Peyer's patch (tissue), 4 donors: ENCODE measurements at regions not wholly inside any gene's neighbourhood (a gene's known extent, or its start where the extent isn't known, plus 50 kb on each side); places are given as distances from the start of the nearest gene placed in this dataset.
"Not testable (repeated sequence)": the region's sequence is repeated elsewhere in the genome, so short reads cannot be mapped to it uniquely, and the experiment has no call there.

ENCODE experiments used
- DNase-seq, 3 donors: peaks; one replicate each; pipeline ENCODE4 v3.0.0-alpha.2; 2017 to 2019
- H3K27ac ChIP-seq, 4 donors: fragments of 200-600 bp; sonication (generic); one replicate each; pipeline ENCODE4 v1.5.1; 2016 to 2019
- H3K27me3 ChIP-seq, 2 donors: fragments of 200-600 bp; sonication (generic); one replicate each; pipeline ENCODE4 v1.5.1; 2019
- H3K36me3 ChIP-seq, 3 donors: fragments of 200-600 bp; sonication (generic); one replicate each; pipeline ENCODE4 v1.5.1; 2016 to 2019
- H3K4me1 ChIP-seq, 4 donors: fragments of 200-600 bp; sonication (generic); one replicate each; pipeline ENCODE4 v1.5.1; 2016 to 2019
- H3K4me3 ChIP-seq, 4 donors: fragments of 200-600 bp; sonication (generic); 1 replicate in 3 of 4; 2 replicates in 1 of 4; pipeline ENCODE4 v1.5.1; 2016 to 2019; ENCODE audit warnings: mild to moderate bottlenecking in 1 of 4
- H3K9me3 ChIP-seq, 4 donors: fragments of 200-600 bp; sonication (generic); one replicate each; pipeline ENCODE4 v1.5.1; 2016 to 2019; ENCODE audit warnings: mild to moderate bottlenecking in 1 of 4
- CTCF ChIP-seq, 6 experiments: fragments of 450-650 bp in 4 of 6; fragments of 200-600 bp in 2 of 6; sonication (generic) in 1 of 6; IDR thresholded peaks; one replicate each; pipeline ENCODE4 v1.5.1; 2017 to 2019; ENCODE audit warnings: antibody characterized with exemption in 6 of 6, mild to moderate bottlenecking in 3 of 6, moderate library complexity in 1 of 6
- POLR2A ChIP-seq, 2 donors: fragments of 450-650 bp; IDR thresholded peaks; one replicate each; pipeline ENCODE4 v1.5.1; 2017; ENCODE audit warnings: antibody characterized with exemption in 2 of 2, mild to moderate bottlenecking in 2 of 2, moderate library complexity in 2 of 2

- TF ChIP-seq CTCF (IDR thresholded peaks at IDR 0.05): no peak
- no peak for TF ChIP-seq POLR2A (IDR thresholded peaks at IDR 0.05)
- Histone ChIP-seq H3K36me3 (no peaks in the 10 kb centered on the region), H3K4me1 (no peaks in the 10 kb centered on the region), H3K27ac (no peak overlapping the region), H3K4me3 (no peak overlapping the region), H3K27me3 (no peaks in the 10 kb centered on the region), H3K9me3 (no peaks in the 10 kb centered on the region)
- DNase-seq: no peak
These were observed 387.0 kb upstream of the KCND2 start for GRCh38 chr7:119886007-119886406.

- DNase-seq, H3K4me1 ChIP-seq, H3K36me3 ChIP-seq, H3K4me3 ChIP-seq, H3K9me3 ChIP-seq, H3K27ac ChIP-seq, H3K27me3 ChIP-seq: not testable (repeated sequence)
These were observed 386.4 kb upstream of the KCND2 start for GRCh38 chr7:119886525-119886924.

- Histone ChIP-seq H3K36me3 (no peaks in the 10 kb centered on the region), H3K4me1 (no peaks in the 10 kb centered on the region), H3K27ac (no peak overlapping the region), H3K9me3 (no peaks in the 10 kb centered on the region), H3K4me3 (no peak overlapping the region), H3K27me3 (no peaks in the 10 kb centered on the region)
- no peak for TF ChIP-seq CTCF (IDR thresholded peaks at IDR 0.05)
- no peak for TF ChIP-seq POLR2A (IDR thresholded peaks at IDR 0.05)
- DNase-seq: no peak
These were observed 384.7 kb upstream of the KCND2 start for GRCh38 chr7:119888251-119888650.

GRCh38 chr7:119890631-119891030 lies 382.3 kb upstream of the KCND2 start:
- H3K36me3 ChIP-seq: no peaks in the 10 kb centered on the region
- no peak overlapping the region for H3K4me3 ChIP-seq
- H3K4me1 ChIP-seq: no peaks in the 10 kb centered on the region
- no peaks in the 10 kb centered on the region for H3K9me3 ChIP-seq
- no peaks in the 10 kb centered on the region for H3K27me3 ChIP-seq
- H3K27ac ChIP-seq: no peak overlapping the region
- TF ChIP-seq POLR2A (IDR thresholded peaks at IDR 0.05) (no peak), CTCF (IDR thresholded peaks at IDR 0.05) (no peak)
- DNase-seq: no peak

- Histone ChIP-seq H3K9me3 (no peaks in the 10 kb centered on the region), H3K4me3 (no peak overlapping the region), H3K27me3 (no peaks in the 10 kb centered on the region), H3K4me1 (no peaks in the 10 kb centered on the region), H3K36me3 (no peaks in the 10 kb centered on the region), H3K27ac (no peak overlapping the region)
- TF ChIP-seq POLR2A (IDR thresholded peaks at IDR 0.05) (no peak), CTCF (IDR thresholded peaks at IDR 0.05) (no peak)
- DNase-seq: no peak
These were observed 377.7 kb upstream of the KCND2 start for GRCh38 chr7:119895320-119895719.

GRCh38 chr7:119896386-119896785 lies 376.6 kb upstream of the KCND2 start:
- Histone ChIP-seq H3K27me3 (no peaks in the 10 kb centered on the region), H3K9me3 (no peaks in the 10 kb centered on the region), H3K4me3 (no peak overlapping the region), H3K27ac (no peak overlapping the region), H3K36me3 (no peaks in the 10 kb centered on the region), H3K4me1 (no peaks in the 10 kb centered on the region)
- DNase-seq: no peak
- TF ChIP-seq CTCF (IDR thresholded peaks at IDR 0.05) (no peak), POLR2A (IDR thresholded peaks at IDR 0.05) (no peak)
